WI38 (cell line): ENCODE measurements at regions not wholly inside any gene's neighbourhood (a gene's known extent, or its start where the extent isn't known, plus 50 kb on each side); places are given as distances from the start of the nearest gene placed in this dataset.

Experiments
- H3K4me3 ChIP-seq: 2 replicates; pipeline ENCODE4 v1.5.1; 2011; ENCODE audit warnings: low read depth, mild to moderate bottlenecking, control low read depth, low read length
- CTCF ChIP-seq: IDR thresholded peaks from 2 replicates; pipeline ENCODE4 v1.5.1; 2012; ENCODE audit warnings: low read depth, mild to moderate bottlenecking, control low read depth, low read length

GRCh38 chr14:54251356-54251755 is 145.5 kb upstream of the CDKN3 start:
- no peak overlapping the region for H3K4me3 ChIP-seq
- no peak for TF ChIP-seq CTCF

DNA sequence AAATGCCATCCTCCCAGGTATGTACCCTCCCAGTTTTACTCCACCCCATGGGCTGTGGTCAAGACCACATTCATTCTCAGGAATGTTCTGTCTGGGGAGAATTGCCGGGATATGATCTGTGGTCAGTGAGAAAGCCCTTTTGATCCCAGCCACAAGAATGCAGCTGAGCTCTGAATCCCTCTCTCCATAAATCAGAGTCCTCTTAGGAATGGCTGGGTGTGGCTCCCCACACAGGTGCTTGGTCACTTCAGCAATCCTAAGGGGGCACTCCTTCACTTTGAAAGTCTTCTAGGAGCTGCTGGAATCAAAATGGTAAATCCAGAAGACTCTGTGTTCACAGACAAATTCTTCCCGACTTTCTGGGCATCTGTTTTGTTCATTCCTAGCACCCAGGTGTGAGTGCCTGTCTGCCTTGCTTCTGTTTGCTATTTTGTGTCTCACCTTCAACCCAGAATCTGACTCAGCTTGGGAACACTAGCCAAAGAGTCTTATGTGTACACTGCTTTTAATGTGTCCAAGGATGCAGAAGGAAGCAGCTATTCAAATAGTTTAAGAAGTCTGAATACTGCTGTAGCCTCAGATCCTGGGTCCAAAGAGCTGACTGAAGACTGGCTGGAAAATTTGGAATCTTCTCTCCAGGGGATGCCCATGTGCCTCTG is 144.6 kb upstream of the CDKN3 start:
- no peak for TF ChIP-seq CTCF

DNA sequence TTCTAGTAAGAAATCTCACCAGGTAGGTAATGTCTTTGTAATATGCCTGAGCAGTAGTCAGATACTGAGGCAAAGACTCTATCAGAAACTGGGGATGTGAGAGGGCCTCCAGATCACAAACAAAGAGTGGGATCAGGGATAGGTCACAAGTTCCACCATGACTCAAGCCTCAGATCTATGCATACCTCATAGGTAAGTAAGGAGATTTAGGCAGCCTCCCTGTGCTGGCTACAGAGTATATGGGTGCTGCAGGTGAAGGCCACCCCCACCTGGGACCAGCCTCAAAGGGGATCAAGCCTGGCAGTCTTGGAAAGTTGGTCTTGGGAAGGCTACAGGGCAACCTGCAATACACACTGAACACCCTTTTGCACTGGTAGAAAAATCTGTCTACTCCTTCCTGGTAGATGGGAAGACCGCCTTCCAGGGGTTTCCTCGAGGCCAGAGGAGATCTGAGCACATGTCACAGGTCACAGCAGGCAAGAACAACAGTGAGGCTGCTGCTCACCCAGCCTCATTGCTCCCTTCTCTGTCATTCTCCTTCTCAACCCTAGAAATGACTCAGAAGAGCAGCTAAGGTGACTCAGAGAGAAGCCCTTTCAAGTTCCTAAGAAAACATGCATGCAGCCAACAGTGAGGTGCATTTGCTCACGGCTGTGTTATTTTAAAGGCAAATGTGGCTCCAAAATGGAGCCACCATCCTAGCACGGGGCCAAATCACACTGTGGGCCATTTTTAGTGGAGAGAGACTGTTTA is 143.4 kb upstream of the CDKN3 start:
- no peak for TF ChIP-seq CTCF
- no peak overlapping the region for H3K4me3 ChIP-seq

More for the DNA sequence above, 144.6 kb upstream of the CDKN3 start:
- no peak overlapping the region for H3K4me3 ChIP-seq

GRCh38 chr14:54256156-54256555 is 140.7 kb upstream of the CDKN3 start:
- TF ChIP-seq CTCF, result no peak
- H3K4me3 ChIP-seq, result no peak overlapping the region

DNA sequence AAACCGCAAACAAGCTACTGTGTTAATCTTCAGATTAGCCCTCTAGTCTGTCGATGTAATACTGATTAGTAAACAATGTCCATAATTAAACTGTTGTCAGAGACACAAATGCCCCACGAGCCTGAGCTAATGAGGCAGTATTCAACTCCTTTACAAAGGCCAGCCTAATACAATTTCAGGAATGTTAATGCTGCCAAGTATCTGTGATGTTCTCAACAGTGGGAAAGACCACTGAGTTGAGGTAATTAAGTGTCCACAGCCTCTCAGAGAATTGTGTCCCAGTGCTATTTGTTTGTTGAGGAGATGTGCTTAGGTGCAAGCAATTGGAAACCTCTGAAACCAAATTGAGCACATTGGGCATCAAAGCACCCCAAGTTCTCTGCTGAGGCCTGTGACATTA is 139.4 kb upstream of the CDKN3 start:
- H3K4me3 ChIP-seq, result no peak overlapping the region
- TF ChIP-seq CTCF, result no peak

DNA sequence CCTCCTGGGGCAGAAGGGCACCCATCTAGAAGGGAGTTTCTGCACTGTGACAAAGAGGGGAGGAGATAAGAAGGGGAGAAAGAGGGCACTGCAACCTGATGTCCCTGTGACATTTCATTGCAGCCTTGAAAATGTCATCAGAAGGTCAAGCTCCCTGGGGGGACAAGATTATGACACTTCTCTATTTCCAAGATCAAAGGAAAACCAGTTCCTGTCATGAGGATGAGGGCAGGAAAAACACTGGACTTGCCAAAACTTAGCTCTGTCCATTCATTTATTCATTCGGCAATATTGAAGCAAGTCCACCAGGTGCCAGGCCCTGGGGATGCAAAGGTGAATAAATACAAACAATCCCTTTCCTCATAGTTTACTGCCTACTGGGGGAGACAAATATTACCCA is 138.4 kb upstream of the CDKN3 start:
- TF ChIP-seq CTCF, result no peak

GRCh38 chr14:54259821-54260220 is 137.0 kb upstream of the CDKN3 start:
- no peak overlapping the region for H3K4me3 ChIP-seq
- TF ChIP-seq CTCF, result no peak

More for the DNA sequence above, 138.4 kb upstream of the CDKN3 start:
- no peak overlapping the region for H3K4me3 ChIP-seq
